Fibroblast of the conjunctiva (primary cell): ENCODE measurements at regions not wholly inside any gene's neighbourhood (a gene's known extent, or its start where the extent isn't known, plus 50 kb on each side); places are given as distances from the start of the nearest gene placed in this dataset.

Source experiments
- DNase-seq: peaks from one replicate; pipeline ENCODE4 v3.0.0-alpha.2; 2010; ENCODE audit warnings: low read depth

DNA sequence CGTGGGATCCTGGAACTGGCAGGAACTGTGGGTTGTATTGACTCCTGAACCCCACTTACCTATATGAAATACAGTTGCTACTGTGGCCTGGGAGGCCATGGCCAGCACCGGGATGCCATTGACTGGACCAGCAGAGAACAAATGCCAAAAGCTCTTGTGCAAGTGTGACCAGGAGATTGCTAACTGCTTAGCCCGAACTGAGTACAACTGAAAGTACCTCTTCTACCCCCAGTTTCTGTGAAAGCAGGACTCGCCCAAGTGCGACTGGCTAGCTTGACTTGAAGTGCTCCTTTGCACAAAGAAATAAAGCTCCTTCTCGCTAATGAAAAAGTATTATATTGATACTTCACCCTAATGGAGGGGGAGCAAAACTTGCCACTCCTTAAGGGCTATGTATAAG is 101.3 kb upstream of the ATP11B start:
- DNase-seq: no peak

DNA sequence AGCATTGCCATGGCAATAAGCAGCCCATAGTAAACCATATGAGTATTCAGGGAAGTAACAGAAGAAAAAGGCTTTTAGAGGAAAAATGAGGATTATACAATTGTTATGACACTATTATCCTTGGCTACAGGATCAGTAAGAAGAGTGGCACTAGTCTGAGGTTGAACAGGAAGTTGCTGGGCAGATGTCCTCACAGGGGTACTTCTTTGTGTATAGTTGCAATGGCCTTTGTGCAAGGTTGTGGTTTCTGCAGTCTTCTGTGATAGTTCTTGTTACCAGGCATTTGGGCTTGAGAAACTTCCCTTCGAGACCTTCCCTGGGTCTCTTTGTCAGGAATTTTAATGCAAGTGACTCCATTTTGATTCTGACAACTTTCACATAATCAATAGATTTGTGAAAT is 100.6 kb upstream of the ATP11B start:
- no peak for DNase-seq

DNA sequence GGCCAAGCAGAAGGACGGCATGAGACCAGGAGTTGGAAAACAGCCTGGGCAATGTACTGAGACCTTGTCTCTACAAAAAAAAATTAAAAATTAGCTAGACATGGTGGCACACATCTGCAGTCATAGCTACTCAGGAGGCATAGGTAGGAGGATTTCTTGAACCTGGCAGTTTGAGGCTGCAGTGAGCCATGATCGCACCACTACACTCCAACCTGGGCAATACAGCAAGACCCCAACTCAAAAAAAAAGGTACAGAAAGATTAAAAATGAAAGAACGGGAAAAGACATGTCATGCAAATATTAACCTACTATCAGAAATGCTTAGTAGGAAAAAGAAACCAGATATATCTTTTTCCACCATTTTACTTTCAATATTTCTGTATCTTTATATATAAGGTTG is 99.6 kb upstream of the ATP11B start:
- DNase-seq: no peak

DNA sequence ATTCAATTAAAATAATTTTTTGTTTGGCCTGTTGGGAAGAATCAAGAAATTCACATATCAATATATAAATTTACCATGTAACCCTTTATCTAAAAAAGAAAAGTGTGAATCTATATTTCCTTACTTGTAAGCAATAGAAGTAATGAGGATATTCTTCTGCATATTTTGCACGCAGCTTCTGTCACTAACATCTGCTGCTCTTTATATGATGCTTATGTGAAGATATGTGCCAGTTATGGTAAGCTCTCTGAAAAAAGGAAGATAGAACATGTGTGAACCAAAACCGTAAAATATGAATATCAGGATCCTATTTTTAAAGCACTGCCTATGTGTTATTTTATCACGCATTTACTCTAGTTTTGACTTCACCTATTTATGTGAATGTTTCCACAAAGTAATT is 96.4 kb upstream of the ATP11B start:
- no peak for DNase-seq

DNA sequence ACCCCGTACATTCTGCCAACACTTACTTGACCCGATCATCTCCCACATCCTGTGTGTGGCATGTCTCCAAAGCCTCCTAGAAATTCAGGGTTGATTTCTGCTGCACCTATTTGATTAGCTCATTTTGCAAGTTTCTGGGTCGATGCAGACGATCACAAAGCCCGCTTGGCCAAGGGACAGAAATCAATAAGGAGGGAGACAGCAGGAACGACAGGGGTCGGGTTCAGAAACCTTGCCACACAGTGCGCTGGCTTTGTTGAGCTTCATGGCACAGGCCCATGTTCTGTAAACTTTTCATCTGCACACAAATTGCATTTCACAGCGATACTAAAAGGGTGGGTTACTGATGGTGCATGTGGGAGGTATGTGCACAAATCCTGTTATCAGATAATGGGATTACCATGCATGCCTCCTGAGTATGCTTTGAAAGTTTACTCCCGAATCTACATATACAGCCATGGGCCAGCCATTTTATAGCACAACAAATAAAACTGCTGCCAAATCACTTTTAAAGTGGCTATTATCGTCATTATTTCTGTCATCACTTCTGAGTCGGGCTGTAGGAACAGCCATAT is 95.9 kb upstream of the ATP11B start:
- DNase-seq: no peak

DNA sequence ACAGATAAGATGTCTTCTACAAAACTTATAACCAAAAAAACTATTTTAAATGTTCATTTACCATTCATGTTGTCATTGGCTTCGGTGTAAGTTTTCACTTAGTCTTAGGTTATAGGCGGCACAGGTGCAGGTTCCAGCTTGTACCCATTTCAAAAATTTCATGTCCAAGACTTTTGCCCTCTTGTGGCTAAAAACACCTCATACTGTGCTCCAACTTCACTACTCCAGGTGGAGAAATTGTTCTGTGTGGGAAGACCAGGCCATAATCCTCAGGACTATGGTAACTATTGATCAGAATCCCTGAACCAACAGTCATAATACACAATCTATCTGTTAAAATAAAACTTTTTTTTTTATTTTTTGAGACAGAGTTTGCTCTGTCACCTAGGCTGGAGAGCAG is 95.2 kb upstream of the ATP11B start:
- DNase-seq: no peak

DNA sequence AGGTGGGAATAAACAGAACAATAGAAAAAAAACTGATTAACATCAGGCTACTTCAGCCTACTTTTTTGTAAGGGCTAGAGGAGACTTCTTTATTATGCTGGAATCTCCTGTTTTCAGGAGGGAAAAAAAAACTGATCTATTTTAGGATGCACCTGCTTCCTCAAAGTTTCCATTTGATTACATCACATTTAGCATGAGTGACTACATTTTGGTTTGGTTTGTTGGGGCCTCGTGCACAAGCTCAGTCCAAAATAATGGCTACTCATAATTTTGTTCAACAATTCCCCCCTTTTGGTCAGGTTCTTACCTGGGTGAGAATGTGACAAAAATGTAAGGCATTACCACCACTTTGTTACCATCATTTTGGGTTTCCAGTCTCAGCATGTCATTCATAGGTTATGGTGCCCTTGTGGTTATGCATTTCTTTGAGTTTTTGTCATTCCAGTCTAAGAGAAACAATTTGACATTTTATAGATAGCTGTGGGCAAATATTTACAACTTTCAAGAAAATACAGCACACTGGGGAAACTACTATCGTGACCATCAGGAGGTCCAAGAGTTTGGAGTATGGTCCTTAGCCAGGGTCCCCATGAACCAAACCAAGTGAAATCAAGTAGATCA is 93.6 kb upstream of the ATP11B start:
- no peak for DNase-seq

DNA sequence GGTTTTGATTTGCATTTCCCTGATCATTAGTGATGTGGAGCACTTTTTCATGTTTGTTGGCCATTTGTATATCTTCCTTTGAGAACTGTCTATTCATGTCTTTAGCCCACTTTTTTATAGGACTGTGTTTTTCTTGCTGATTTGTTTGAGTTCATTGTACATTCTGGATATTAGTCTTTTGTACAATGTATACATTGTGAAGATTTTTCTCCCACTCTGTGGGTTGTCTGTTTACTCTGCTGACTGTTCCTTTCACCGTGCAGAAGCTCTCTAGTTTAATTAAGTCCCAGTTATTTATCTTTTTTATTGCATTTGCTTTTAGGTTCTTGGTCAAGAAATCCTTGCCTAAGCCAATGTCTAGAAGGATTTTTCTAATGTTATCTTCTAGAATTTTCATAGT is 91.1 kb upstream of the ATP11B start:
- no peak for DNase-seq

DNA sequence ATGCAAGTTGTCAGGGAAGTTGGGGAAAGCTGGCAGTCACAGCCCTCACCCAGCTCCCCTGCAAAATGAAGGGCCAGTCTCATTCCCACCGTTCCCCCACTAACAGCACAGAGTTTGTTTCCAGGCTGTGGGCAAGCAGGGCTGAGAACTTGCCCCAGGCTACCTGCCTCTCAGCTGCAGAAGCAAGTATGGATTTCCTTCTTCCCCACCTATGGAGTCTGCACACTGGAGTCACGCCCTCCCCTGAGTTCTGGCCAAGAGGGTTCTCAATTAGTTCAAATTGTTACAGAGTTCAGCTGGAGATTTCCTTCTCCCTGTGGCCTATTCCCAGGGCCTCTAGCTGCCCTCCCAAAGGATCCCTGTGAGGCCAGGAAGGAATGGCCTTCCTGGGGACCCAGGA is 90.1 kb upstream of the ATP11B start:
- DNase-seq: no peak

DNA sequence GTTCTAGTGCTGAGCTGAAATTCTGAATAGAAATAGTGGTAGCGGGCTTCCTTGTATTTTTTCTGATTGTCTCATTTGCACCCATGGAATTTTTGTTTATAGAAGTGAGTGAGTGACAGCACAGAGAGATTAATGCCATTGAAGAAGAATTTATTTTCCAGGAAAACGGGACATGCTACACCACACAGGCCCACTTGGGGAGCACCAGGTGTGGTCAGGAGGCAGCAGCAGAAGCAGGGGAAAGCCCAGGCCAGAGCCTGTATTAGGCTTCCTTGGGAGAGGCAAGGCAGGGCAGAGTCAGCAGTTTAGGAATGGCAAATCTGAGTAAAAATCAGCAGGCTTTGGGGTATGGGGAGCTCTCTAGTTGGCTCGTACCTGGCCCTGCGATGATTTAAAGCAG is 88.4 kb upstream of the ATP11B start:
- no peak for DNase-seq

DNA sequence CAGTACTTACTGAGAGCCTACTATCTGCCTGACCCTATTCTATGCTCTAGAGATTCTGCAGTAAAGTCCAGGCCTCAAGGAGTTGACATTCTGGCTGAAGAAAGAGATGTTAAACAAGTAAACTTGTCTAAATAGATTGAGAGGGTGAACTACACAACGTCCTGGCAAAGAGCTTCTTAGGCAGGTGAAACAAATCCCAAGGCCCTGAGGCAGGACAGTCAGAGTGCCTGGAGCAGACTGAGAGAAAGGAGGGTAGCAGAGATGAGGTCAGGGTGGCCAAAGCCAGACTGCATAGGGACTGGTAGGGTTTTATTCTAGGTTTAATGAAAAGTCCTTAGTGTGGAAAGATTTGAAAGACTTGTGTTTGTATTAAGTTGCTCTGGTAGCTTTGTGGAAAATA is 84.5 kb upstream of the ATP11B start:
- DNase-seq: no peak

DNA sequence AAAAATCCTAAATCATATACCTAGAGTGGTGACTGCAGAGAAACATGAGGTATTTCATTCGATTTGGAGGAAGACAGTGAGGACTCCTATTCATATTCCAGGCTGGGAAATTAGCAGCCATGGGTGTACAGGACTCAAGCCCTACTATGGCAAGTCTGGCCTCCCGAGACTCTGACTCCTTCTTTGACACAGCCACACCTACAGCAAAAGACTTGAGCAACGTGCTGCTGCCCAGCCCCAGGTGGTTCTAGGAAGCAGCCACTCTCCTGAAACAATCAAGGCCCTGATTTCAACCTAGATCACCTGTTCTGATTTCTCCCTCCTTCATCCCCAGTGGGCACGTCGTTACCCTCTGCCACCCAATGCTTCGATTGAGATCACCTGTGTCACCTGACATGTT is 84.0 kb upstream of the ATP11B start:
- no peak for DNase-seq

DNA sequence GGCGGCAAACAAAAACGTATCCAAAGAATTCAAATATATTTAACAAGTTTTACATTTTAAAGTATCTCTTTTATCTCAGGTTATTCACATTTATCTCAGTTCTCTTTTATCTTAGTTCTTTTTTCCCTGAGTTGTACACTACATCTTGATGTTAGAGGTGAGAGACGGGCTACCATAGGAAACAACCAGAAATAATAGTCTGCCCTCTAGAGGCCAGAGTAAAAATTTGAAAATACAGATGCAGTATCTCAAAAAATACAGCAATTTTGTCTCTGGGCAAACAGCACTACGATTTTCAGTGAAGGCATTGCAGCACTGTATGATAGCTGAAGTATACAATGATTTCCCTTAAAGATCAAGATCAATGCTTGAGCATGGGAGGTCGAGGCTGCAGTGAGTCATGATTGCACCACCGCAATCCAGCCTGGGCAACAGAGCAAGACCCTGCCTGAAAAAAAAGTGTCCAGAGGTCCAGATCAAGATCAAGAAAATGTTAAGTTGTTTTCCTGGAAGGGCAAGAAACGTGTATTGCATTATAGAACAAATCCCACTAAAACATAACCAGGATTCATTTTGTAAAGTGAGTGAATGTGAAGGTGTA is 82.6 kb upstream of the ATP11B start:
- DNase-seq: no peak

DNA sequence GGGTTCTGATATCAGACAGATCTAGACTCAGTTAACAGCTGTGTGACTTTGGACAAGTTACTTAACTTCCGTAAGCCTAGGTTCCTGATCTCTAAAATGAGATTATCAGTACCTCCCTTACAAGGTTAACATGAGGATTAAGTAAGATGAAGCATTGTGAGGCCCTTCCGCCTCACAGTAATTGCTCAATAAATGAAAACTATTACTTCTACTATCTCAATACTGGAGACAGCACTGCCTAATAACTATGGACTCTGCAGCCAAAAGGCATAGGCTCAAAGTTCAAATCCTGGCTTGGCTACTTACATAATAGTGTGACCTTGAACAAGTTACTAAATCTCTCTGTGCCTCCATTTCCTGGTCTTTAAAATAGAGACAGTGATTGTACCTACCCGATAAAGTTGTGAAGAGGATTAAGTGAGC is 82.0 kb upstream of the ATP11B start:
- no peak for DNase-seq

DNA sequence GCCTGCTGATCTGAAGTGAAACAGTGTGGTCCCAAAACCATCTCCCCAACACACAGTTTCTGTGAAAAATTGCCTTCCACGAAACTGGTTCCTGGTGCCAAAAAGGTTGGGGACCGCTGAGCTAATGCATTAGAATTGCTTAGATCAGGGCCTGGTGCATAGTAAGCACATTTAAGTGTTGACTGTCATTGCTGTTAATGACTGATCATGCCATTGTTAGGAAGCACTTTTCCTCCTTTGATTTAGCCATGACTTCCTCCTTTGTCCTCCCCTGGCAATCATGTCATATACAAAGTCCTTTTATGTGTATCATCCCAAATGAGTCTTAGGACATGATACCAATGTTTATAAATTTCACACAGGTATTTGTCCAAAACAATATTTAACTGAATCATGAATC is 81.5 kb upstream of the ATP11B start:
- DNase-seq: no peak

DNA sequence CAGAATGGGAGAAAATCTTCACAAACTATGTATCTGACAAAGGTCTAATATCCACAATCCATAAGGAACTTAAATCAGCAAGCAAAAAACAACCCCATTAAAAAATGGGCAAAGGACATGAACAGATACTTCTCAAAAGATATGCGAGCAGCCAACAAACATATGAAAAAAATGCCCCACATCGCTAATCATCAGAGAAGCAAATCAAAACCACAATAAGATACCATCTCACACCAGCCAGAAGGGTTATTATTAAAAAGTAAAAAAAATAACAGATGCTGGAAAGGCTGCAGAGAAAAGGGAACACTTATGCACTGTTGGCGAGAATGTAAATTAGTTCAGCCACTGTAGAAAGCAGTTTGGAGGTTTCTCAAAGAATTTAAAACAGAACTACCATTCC is 80.2 kb upstream of the ATP11B start:
- no peak for DNase-seq

DNA sequence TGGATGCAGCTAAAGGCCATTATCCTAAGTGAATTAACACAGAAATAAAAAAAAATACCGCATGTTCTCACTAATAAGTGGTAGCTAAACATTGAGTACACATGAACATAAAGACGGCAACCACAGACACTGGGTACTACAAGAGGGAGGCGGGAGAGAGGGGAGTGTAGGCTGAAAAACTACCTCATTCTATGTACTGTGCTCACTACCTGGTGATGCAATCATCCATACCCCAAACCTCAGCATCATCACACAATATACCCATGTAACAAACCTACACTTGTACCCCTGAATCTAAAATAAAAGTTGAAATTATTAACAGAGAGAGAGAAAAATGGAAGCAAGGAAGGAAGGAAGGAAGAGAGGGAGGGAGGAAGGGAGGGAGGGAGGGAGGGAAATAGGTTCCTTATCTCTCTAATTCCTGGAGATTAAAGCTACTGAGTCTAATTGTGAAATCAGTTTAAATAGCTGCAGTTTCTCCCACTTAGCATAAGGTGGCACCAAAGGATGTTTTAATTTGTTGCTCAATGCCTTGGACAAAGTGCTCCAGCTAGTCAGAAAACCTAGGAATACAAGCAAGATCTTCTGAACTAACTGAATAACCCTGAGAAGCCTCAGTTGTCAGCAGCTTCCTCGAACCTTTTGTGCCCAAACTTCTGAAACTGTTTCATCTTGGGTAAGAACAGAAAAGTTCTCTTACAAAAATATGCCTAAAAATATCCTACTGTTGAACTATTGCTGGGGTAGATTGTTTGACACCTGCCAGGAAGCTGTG is 79.4 kb upstream of the ATP11B start:
- peak; percentile 61 for DNase-seq

DNA sequence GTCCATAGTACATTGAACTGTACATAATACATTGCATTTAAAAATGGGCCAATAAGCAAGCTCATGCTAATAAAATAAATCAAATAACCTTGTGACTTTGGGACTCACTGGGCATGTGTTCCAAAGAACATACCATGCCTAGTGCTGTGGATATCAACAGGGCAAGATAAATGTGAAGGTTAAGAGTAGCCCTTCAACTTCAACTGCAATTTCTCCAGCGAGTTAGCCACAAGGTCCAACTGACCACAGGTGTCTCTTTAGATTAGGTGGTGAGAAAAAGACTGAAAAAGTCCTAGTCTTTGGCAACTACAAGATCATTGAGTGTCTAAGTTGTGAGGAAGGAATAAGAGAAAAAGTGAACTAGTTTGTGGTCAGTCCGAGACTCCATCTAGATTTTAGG is 78.3 kb upstream of the ATP11B start:
- DNase-seq: no peak

DNA sequence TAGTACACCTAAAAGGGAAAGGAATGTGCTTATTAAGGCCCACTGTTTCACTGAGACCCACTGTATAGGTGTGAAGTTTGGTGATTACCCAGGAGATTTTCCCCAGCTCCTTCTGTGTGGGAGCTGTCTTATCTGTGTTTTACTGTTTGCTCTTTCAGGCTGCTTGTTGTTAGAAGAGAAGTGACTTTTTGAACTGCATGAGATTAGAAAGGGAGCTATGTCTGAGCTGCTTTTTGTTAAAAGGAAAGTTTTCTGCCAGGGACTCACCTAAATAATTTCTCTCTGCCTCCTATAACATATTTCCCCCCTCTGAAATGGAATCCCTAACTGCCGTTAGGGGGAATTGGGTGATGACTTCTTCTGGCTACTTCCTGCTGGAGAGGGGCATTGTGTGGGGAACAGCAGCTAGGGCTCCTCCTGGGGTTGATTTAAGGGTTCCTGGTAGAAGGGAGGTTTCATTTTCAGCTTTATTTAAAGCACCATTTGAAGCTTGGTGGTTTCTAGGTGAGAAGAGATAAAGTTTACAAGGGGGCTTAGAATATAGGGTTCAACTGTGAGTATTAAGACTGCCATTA is 77.1 kb upstream of the ATP11B start:
- DNase-seq: no peak

DNA sequence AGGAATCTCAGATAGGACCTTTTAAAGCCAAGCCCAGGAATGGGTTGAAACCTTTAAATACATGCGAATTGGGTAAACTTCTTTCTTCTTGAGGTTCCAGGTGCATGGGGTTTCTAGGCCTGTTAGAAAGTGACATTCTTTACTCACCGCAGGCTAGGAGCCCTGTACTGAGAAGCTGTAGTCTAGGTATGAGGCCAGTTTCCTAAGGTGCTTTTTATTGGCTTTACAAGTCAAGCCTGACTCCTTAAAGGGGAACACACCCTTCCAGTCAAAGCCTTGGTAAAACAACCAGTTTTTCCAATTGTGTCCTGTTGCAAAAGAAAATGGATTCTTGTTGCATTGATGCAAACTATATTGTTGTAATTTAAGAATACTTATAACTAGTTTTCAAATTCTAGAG is 76.1 kb upstream of the ATP11B start:
- DNase-seq: no peak

DNA sequence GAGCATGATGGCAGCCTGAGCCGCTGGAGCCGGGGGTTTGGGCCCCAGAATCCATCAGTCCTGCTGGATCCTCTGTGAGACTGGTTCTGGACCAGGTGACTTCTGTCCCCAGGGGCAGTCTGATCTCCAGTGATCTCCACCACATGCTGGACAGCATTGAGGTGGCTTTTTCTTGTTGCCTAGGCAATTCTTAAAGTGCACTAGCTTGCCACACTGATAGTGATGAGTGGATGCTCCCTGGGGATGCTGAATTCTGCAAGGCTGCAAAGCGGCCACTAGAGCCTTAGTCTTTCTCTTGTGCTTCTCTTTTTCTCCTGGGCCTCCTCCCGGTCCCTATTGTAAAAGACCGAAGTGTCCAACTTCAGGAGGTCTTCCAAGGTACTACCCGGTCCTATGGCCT is 70.4 kb upstream of the ATP11B start:
- DNase-seq: no peak

DNA sequence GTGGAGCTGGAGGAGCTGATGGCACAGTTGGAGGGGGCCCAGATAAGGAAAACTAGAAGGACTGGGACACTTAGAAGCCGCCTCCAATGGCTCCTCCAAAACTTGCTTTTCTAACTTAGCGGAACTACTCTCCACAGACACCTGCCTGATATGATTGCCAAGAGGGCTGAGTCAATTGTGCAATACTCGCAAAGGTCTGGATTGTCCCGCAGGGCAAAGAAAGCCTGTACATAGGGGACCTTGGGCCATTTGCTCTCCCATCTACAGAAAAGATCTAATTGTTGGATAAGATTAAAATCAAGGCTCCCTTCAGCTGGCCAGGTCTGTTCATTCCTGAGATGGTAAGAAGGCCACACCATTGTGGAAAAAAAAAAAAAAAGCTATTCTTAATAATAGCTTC is 69.7 kb upstream of the ATP11B start:
- no peak for DNase-seq
